SH-SY5Y (cell line): ENCODE measurements at regions not wholly inside any gene's neighbourhood (a gene's known extent, or its start where the extent isn't known, plus 50 kb on each side); places are given as distances from the start of the nearest gene placed in this dataset.

Source experiments
- GATA2 ChIP-seq: IDR thresholded peaks from 2 replicates; pipeline ENCODE4 v1.6.1; 2011; ENCODE audit warnings: mild to moderate bottlenecking, low read depth, low read length
- GATA3 ChIP-seq: IDR thresholded peaks from 2 replicates; pipeline ENCODE4 v1.6.1; 2011; ENCODE audit warnings: low read depth, mild to moderate bottlenecking, low read length, moderate library complexity

DNA sequence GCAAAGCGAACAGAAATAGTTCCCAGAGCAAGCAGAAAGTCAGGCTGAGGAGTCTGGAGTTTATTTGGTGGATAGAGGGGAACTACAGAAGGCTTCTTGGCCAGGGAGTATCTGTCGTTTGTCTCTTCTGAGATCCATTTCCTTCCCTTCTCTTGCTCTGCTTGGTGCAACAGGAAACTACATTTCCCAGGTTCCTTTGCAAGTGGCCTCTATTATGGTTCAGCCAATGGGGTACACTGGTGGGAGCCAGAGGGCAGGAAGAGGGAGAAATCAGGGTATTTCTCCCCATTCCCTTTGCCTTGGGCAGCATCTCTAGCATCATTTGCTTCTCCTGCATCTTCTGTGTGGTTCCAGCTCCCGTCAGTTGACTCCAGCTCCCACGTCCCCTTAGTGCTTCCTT is 142.1 kb downstream of the BCOR start:
- TF ChIP-seq GATA2 (no peak), GATA3 (no peak)
